ENCODE measurements at regions not wholly inside any gene's neighbourhood (a gene's known extent, or its start where the extent isn't known, plus 50 kb on each side); places are given as distances from the start of the nearest gene placed in this dataset.

DNA sequence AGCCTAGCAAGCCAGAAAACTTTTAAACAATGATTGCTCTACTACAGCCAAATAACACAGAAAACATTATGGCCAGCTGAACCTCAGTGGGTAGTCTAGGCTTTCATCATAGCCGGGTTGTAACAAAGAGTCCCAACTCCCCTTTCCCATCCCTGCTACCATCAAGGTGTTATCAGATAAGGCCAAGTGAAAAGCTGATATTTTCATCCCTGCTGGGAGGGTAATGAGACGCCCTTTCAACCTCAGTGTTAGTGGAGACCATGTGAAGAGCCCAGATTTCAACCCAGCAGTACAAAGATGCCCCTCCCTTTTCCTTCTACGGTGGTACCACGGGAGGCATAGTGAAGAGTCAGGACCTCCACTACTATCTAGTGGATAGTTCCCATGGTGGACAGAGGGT lies 433.7 kb downstream of the GPM6A start:
- H3K27me3 ChIP-seq (ENCODE audit: insufficient read depth, low read length), result no peaks in the 10 kb centered on the region
- H3K4me3 ChIP-seq (ENCODE audit: low read length), result no peak overlapping the region
- no peak overlapping the region for H3K27ac ChIP-seq (ENCODE audit: low read length)
- H3K36me3 ChIP-seq (ENCODE audit: insufficient read depth, low read depth, low read length), result no peaks in the 10 kb centered on the region
- H3K4me1 ChIP-seq (ENCODE audit: insufficient read depth, low read length), result peaks cover 11% of the 10 kb centered on the region
- no peak overlapping the region for H3K9ac ChIP-seq (ENCODE audit: low read depth, low read length)
- H3K9me3 ChIP-seq (ENCODE audit: insufficient read depth, low read depth, low read length), result no peaks in the 10 kb centered on the region

- peaks cover 9% of the 10 kb centered on the region for H3K4me1 ChIP-seq (ENCODE audit: insufficient read depth, low read length)
- no peak overlapping the region for H3K9ac ChIP-seq (ENCODE audit: low read depth, low read length)
- H3K36me3 ChIP-seq (ENCODE audit: insufficient read depth, low read depth, low read length), result no peaks in the 10 kb centered on the region
- H3K9me3 ChIP-seq (ENCODE audit: insufficient read depth, low read depth, low read length), result no peaks in the 10 kb centered on the region
- H3K4me3 ChIP-seq (ENCODE audit: low read length), result no peak overlapping the region
- H3K27ac ChIP-seq (ENCODE audit: low read length), result no peak overlapping the region
- H3K27me3 ChIP-seq (ENCODE audit: insufficient read depth, low read length), result no peaks in the 10 kb centered on the region
Observed at GRCh38 chr4:175380841-175381240, 431.2 kb downstream of the GPM6A start.

- H3K27ac ChIP-seq (ENCODE audit: low read length), result no peak overlapping the region
- no peaks in the 10 kb centered on the region for H3K27me3 ChIP-seq (ENCODE audit: insufficient read depth, low read length)
- no peaks in the 10 kb centered on the region for H3K9me3 ChIP-seq (ENCODE audit: insufficient read depth, low read depth, low read length)
- no peaks in the 10 kb centered on the region for H3K36me3 ChIP-seq (ENCODE audit: insufficient read depth, low read depth, low read length)
- no peak overlapping the region for H3K9ac ChIP-seq (ENCODE audit: low read depth, low read length)
- no peak overlapping the region for H3K4me3 ChIP-seq (ENCODE audit: low read length)
- H3K4me1 ChIP-seq (ENCODE audit: insufficient read depth, low read length), result peaks cover 3% of the 10 kb centered on the region; the same call in 1 of the 2 replicates
Observed at GRCh38 chr4:175385797-175386196, 426.3 kb downstream of the GPM6A start.

DNA sequence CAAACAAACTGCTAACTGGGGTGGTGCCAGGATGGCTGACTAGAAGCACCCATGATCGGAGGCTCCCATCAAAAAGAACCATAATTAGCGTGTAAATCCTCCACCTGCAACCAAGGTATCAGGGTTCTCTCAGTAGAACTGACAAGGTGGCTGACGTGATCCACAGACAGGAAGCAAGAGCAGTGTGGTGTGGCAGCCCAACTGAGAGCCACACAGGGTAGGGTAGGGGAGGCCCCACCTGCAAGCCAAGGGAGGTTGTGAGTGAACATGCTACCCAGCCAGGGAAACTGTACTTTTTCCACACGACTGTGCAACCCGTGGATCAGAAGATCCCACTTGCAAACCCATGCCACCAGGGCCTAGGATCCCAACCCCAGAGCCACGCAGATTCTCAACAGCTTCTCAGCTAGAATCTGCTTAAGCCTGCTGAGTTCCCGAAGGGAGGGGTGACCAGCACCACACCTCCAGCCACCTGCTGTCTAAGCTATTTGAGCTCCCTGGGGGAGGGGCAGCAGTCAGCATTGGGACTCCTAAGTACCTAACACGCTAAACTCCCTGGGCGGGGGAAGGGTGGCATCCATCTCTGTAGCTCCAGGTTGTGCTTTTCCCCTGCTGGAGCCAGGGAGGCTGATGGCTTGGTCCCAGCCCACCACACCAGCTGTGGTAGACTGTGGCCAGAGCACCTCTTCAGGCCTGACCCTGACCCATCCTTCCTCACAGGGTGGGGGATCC lies 425.1 kb downstream of the GPM6A start:
- no peaks in the 10 kb centered on the region for H3K9me3 ChIP-seq (ENCODE audit: insufficient read depth, low read depth, low read length)
- H3K27ac ChIP-seq (ENCODE audit: low read length), result no peak overlapping the region
- no peak overlapping the region for H3K4me3 ChIP-seq (ENCODE audit: low read length)
- H3K36me3 ChIP-seq (ENCODE audit: insufficient read depth, low read depth, low read length), result no peaks in the 10 kb centered on the region
- no peaks in the 10 kb centered on the region for H3K4me1 ChIP-seq (ENCODE audit: insufficient read depth, low read length)
- no peak overlapping the region for H3K9ac ChIP-seq (ENCODE audit: low read depth, low read length)
- H3K27me3 ChIP-seq (ENCODE audit: insufficient read depth, low read length), result no peaks in the 10 kb centered on the region

DNA sequence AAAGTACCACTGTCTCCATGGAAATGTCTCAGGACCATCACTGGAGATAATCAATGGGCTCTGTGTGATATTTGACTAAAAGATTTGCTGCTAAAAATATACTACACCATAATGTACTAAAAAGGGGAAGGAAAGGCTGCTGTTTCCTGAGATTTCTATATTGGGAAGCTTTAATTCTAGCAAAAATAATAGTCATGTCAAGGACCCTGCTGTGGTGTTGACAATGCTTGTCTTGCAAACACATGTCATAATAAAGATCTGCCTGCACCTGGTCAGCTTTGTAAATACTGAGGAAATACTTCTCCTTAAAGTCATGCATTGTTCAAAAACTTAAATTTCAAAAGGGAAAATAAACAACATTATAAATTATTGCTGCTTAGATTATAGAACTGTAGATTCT lies 417.9 kb downstream of the GPM6A start:
- Histone ChIP-seq H3K4me3 (ENCODE audit: low read length) (no peak overlapping the region), H3K36me3 (ENCODE audit: insufficient read depth, low read depth, low read length) (no peaks in the 10 kb centered on the region), H3K9ac (ENCODE audit: low read depth, low read length) (no peak overlapping the region), H3K27ac (ENCODE audit: low read length) (no peak overlapping the region), H3K27me3 (ENCODE audit: insufficient read depth, low read length) (no peaks in the 10 kb centered on the region), H3K4me1 (ENCODE audit: insufficient read depth, low read length) (no peaks in the 10 kb centered on the region), H3K9me3 (ENCODE audit: insufficient read depth, low read depth, low read length) (no peaks in the 10 kb centered on the region)

- no peak overlapping the region for H3K27ac ChIP-seq (ENCODE audit: low read length)
- no peaks in the 10 kb centered on the region for H3K27me3 ChIP-seq (ENCODE audit: insufficient read depth, low read length)
- H3K9me3 ChIP-seq (ENCODE audit: insufficient read depth, low read depth, low read length), result no peaks in the 10 kb centered on the region
- no peaks in the 10 kb centered on the region for H3K4me1 ChIP-seq (ENCODE audit: insufficient read depth, low read length)
- H3K36me3 ChIP-seq (ENCODE audit: insufficient read depth, low read depth, low read length), result no peaks in the 10 kb centered on the region
- no peak overlapping the region for H3K9ac ChIP-seq (ENCODE audit: low read depth, low read length)
- no peak overlapping the region for H3K4me3 ChIP-seq (ENCODE audit: low read length)
Observed at GRCh38 chr4:175405961-175406360, 406.1 kb downstream of the GPM6A start.

DNA sequence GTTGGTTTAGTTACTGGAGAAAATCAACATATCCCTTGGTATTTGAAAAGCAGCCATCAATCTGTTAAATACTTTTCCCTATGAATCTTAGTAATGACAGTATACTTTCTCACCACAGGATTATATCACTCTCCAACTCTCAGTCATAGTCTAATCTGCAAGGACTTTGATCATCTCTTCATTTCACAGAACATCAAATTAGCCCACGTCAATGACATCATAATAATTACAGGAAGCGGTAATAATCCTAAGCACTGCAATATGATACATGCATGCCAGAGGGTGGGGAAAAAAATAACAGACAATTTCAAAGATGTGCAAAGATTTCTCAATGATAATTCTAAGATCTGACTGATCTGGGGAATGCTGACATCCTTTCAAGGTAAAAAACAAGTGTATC lies 404.1 kb downstream of the GPM6A start:
- Histone ChIP-seq H3K9ac (ENCODE audit: low read depth, low read length) (no peak overlapping the region), H3K9me3 (ENCODE audit: insufficient read depth, low read depth, low read length) (no peaks in the 10 kb centered on the region), H3K27ac (ENCODE audit: low read length) (no peak overlapping the region), H3K27me3 (ENCODE audit: insufficient read depth, low read length) (no peaks in the 10 kb centered on the region), H3K4me3 (ENCODE audit: low read length) (no peak overlapping the region), H3K36me3 (ENCODE audit: insufficient read depth, low read depth, low read length) (no peaks in the 10 kb centered on the region), H3K4me1 (ENCODE audit: insufficient read depth, low read length) (no peaks in the 10 kb centered on the region)

GRCh38 chr4:175411251-175411650 lies 400.8 kb downstream of the GPM6A start:
- Histone ChIP-seq H3K36me3 (ENCODE audit: insufficient read depth, low read depth, low read length) (no peaks in the 10 kb centered on the region), H3K27ac (ENCODE audit: low read length) (no peak overlapping the region), H3K9me3 (ENCODE audit: insufficient read depth, low read depth, low read length) (0 out of 2 replicates have a peak, but pooled peaks cover 3% of the 10 kb centered on the region), H3K27me3 (ENCODE audit: insufficient read depth, low read length) (no peaks in the 10 kb centered on the region), H3K4me3 (ENCODE audit: low read length) (no peak overlapping the region), H3K9ac (ENCODE audit: low read depth, low read length) (no peak overlapping the region), H3K4me1 (ENCODE audit: insufficient read depth, low read length) (peaks cover 18% of the 10 kb centered on the region; the same call in 1 of the 2 replicates)

- H3K36me3 ChIP-seq (ENCODE audit: insufficient read depth, low read depth, low read length), result no peaks in the 10 kb centered on the region
- peaks cover 18% of the 10 kb centered on the region; the same call in 1 of the 2 replicates for H3K4me1 ChIP-seq (ENCODE audit: insufficient read depth, low read length)
- no peak overlapping the region for H3K27ac ChIP-seq (ENCODE audit: low read length)
- H3K9me3 ChIP-seq (ENCODE audit: insufficient read depth, low read depth, low read length), result 0 out of 2 replicates have a peak, but pooled peaks cover 3% of the 10 kb centered on the region
- H3K27me3 ChIP-seq (ENCODE audit: insufficient read depth, low read length), result no peaks in the 10 kb centered on the region
- H3K4me3 ChIP-seq (ENCODE audit: low read length), result no peak overlapping the region
- no peak overlapping the region for H3K9ac ChIP-seq (ENCODE audit: low read depth, low read length)
Observed at GRCh38 chr4:175412161-175412560, 399.9 kb downstream of the GPM6A start.

- H3K36me3 ChIP-seq (ENCODE audit: insufficient read depth, low read depth, low read length), result no peaks in the 10 kb centered on the region
- no peak overlapping the region for H3K27ac ChIP-seq (ENCODE audit: low read length)
- H3K9me3 ChIP-seq (ENCODE audit: insufficient read depth, low read depth, low read length), result 0 out of 2 replicates have a peak, but pooled peaks cover 3% of the 10 kb centered on the region
- peaks cover 18% of the 10 kb centered on the region; the same call in 1 of the 2 replicates for H3K4me1 ChIP-seq (ENCODE audit: insufficient read depth, low read length)
- H3K27me3 ChIP-seq (ENCODE audit: insufficient read depth, low read length), result no peaks in the 10 kb centered on the region
- no peak overlapping the region for H3K9ac ChIP-seq (ENCODE audit: low read depth, low read length)
- no peak overlapping the region for H3K4me3 ChIP-seq (ENCODE audit: low read length)
Observed at GRCh38 chr4:175412746-175413145, 399.3 kb downstream of the GPM6A start.

DNA sequence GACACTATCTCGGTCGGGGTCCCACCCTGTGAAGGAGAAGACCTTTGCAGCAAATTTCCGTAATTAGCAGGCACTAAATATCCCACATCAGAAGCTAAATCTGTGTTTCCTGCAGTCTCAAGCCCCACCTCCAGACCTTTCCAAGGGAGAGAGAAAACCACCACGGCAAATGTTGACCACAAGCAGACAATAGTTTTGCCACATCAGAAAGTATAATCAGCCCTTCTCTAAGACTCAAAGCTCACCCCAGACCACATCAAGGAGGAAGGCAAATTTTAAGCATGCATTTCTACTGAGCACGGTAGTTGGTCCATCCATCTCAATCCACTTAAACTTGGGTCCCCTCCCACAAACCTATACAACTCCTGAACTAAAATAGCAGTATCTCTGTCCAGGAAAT lies 398.5 kb downstream of the GPM6A start:
- Histone ChIP-seq H3K4me3 (ENCODE audit: low read length) (no peak overlapping the region), H3K36me3 (ENCODE audit: insufficient read depth, low read depth, low read length) (no peaks in the 10 kb centered on the region), H3K27ac (ENCODE audit: low read length) (no peak overlapping the region), H3K4me1 (ENCODE audit: insufficient read depth, low read length) (peaks cover 18% of the 10 kb centered on the region; the same call in 1 of the 2 replicates), H3K27me3 (ENCODE audit: insufficient read depth, low read length) (no peaks in the 10 kb centered on the region), H3K9me3 (ENCODE audit: insufficient read depth, low read depth, low read length) (0 out of 2 replicates have a peak, but pooled peaks cover 3% of the 10 kb centered on the region), H3K9ac (ENCODE audit: low read depth, low read length) (no peak overlapping the region)

DNA sequence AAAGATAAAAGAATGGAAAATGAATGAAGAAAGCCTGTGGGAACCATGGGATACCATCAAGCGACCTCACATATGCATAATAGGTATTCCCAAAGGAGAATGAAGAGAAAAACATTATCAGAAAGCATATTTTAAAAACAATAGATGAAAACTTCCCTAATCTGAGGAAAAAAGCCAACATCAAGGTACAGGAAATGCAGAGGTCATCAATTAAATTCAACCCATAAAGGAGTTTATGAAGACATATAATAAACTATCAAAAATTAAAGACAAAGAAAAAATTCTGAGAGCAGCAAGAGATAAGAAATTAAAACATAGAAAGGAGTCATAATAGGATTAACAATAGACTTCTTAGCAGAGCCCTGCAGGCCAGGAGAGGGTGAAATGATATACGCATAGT lies 397.5 kb downstream of the GPM6A start:
- Histone ChIP-seq H3K9ac (ENCODE audit: low read depth, low read length) (no peak overlapping the region), H3K27me3 (ENCODE audit: insufficient read depth, low read length) (no peaks in the 10 kb centered on the region), H3K9me3 (ENCODE audit: insufficient read depth, low read depth, low read length) (0 out of 2 replicates have a peak, but pooled peaks cover 3% of the 10 kb centered on the region), H3K27ac (ENCODE audit: low read length) (no peak overlapping the region), H3K4me1 (ENCODE audit: insufficient read depth, low read length) (peaks cover 22% of the 10 kb centered on the region; the same call in 1 of the 2 replicates), H3K36me3 (ENCODE audit: insufficient read depth, low read depth, low read length) (no peaks in the 10 kb centered on the region), H3K4me3 (ENCODE audit: low read length) (no peak overlapping the region)

Data from iPS-20b (cell line).